ENCODE measurements at regions not wholly inside any gene's neighbourhood (a gene's known extent, or its start where the extent isn't known, plus 50 kb on each side); places are given as distances from the start of the nearest gene placed in this dataset.

- Mint-ChIP-seq H3K4me3 (no peak overlapping the region), H3K27ac (no peak overlapping the region), H3K27me3 (ENCODE audit: insufficient read depth, low read depth) (no peaks in the 10 kb centered on the region), H3K4me1 (no peaks in the 10 kb centered on the region), H3K36me3 (no peaks in the 10 kb centered on the region), H3K9me3 (no peaks in the 10 kb centered on the region)
- H3F3A ChIP-seq (ENCODE audit: low read depth) = no peaks in the 10 kb centered on the region
- no peaks in the 10 kb centered on the region for H3K9me3 ChIP-seq (ENCODE audit: low read depth)
- H3K36me3 ChIP-seq = no peaks in the 10 kb centered on the region
- no peak for DNase-seq (ENCODE audit: low spot score)
- no peaks in the 10 kb centered on the region for H3K27me3 ChIP-seq
- H3K4me3 ChIP-seq = no peak overlapping the region
- no peaks in the 10 kb centered on the region for H3K79me2 ChIP-seq (ENCODE audit: low read depth)
- H3K4me1 ChIP-seq = no peaks in the 10 kb centered on the region
- no peaks in the 10 kb centered on the region for H4K20me1 ChIP-seq (ENCODE audit: low read depth)
- peak overlapping the region; percentile 49 for H2AFZ ChIP-seq (replicated peaks)
- no peak overlapping the region for H3K9ac ChIP-seq
- no peak for TF ChIP-seq EZH2phosphoT487 (IDR thresholded peaks at IDR 0.05)
- no peak for TF ChIP-seq EZH2 (IDR thresholded peaks at IDR 0.05)
- TF ChIP-seq, protein P1, sequence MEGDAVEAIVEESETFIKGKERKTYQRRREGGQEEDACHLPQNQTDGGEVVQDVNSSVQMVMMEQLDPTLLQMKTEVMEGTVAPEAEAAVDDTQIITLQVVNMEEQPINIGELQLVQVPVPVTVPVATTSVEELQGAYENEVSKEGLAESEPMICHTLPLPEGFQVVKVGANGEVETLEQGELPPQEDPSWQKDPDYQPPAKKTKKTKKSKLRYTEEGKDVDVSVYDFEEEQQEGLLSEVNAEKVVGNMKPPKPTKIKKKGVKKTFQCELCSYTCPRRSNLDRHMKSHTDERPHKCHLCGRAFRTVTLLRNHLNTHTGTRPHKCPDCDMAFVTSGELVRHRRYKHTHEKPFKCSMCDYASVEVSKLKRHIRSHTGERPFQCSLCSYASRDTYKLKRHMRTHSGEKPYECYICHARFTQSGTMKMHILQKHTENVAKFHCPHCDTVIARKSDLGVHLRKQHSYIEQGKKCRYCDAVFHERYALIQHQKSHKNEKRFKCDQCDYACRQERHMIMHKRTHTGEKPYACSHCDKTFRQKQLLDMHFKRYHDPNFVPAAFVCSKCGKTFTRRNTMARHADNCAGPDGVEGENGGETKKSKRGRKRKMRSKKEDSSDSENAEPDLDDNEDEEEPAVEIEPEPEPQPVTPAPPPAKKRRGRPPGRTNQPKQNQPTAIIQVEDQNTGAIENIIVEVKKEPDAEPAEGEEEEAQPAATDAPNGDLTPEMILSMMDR (IDR thresholded peaks at IDR 0.05) = no peak
- no peak overlapping the region for H3K4me2 ChIP-seq
- H3K27ac ChIP-seq = no peak overlapping the region
These were observed 272.4 kb upstream of the MYO3A start for GRCh38 chr10:25661632-25662031.

GRCh38 chr10:25666276-25666675 lies 267.8 kb upstream of the MYO3A start:
- no peak overlapping the region for H3K27ac Mint-ChIP-seq
- no peaks in the 10 kb centered on the region for H3K36me3 ChIP-seq
- no peak overlapping the region for H3K9ac ChIP-seq
- H3K9me3 Mint-ChIP-seq = no peaks in the 10 kb centered on the region
- H3K4me1 ChIP-seq = no peaks in the 10 kb centered on the region
- H3K27me3 ChIP-seq = no peaks in the 10 kb centered on the region
- H3K79me2 ChIP-seq (ENCODE audit: low read depth) = no peaks in the 10 kb centered on the region
- no peak for TF ChIP-seq EZH2phosphoT487 (IDR thresholded peaks at IDR 0.05)
- no peak for TF ChIP-seq EZH2 (IDR thresholded peaks at IDR 0.05)
- TF ChIP-seq, protein P1 (IDR thresholded peaks at IDR 0.05) = no peak
- H3K27ac ChIP-seq = no peak overlapping the region
- H3K4me3 Mint-ChIP-seq = no peak overlapping the region
- H3F3A ChIP-seq (ENCODE audit: low read depth) = no peaks in the 10 kb centered on the region
- H3K4me1 Mint-ChIP-seq = no peaks in the 10 kb centered on the region
- H3K4me2 ChIP-seq = no peak overlapping the region
- H3K9me3 ChIP-seq (ENCODE audit: low read depth) = no peaks in the 10 kb centered on the region
- no peak overlapping the region for H2AFZ ChIP-seq (replicated peaks)
- no peaks in the 10 kb centered on the region for H3K27me3 Mint-ChIP-seq (ENCODE audit: insufficient read depth, low read depth)
- no peaks in the 10 kb centered on the region for H4K20me1 ChIP-seq (ENCODE audit: low read depth)
- no peak overlapping the region for H3K4me3 ChIP-seq
- DNase-seq (ENCODE audit: low spot score) = no peak
- no peaks in the 10 kb centered on the region for H3K36me3 Mint-ChIP-seq

DNA sequence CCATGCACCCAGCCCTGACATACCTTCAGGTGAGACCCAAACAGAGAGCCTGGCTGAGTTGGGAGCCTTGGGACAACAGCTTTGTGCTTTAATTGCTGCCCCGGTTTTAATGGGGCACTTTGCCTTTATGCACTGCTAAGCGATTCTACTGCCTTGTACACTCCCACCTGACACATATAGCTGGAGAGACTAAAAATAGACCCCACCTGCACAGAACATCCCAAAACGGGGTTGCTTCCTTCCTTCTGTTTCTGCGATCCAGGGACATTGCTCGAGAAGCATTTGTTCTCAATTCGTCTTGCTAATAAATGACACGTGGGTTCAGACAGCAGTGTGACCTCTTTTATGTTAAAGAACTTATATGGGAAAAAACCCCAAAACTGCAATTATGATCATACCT lies 258.8 kb upstream of the MYO3A start:
- DNase-seq (ENCODE audit: low spot score) = no peak
- H3K27ac ChIP-seq = no peak overlapping the region

More for the DNA sequence above, 258.8 kb upstream of the MYO3A start:
- Histone ChIP-seq H3K4me2 (no peak overlapping the region), H2AFZ (replicated peaks) (no peak overlapping the region), H3K9ac (no peak overlapping the region), H3K79me2 (ENCODE audit: low read depth) (no peaks in the 10 kb centered on the region), H3F3A (ENCODE audit: low read depth) (no peaks in the 10 kb centered on the region), H3K36me3 (no peaks in the 10 kb centered on the region), H4K20me1 (ENCODE audit: low read depth) (no peaks in the 10 kb centered on the region), H3K4me1 (no peaks in the 10 kb centered on the region), H3K27me3 (no peaks in the 10 kb centered on the region), H3K4me3 (no peak overlapping the region), H3K9me3 (ENCODE audit: low read depth) (no peaks in the 10 kb centered on the region)
- no peaks in the 10 kb centered on the region for H3K4me1 Mint-ChIP-seq
- H3K27me3 Mint-ChIP-seq (ENCODE audit: insufficient read depth, low read depth) = no peaks in the 10 kb centered on the region
- no peak overlapping the region for H3K27ac Mint-ChIP-seq
- H3K4me3 Mint-ChIP-seq = no peak overlapping the region
- H3K36me3 Mint-ChIP-seq = no peaks in the 10 kb centered on the region
- no peaks in the 10 kb centered on the region for H3K9me3 Mint-ChIP-seq
- TF ChIP-seq EZH2 (IDR thresholded peaks at IDR 0.05) (no peak), EZH2phosphoT487 (IDR thresholded peaks at IDR 0.05) (no peak)
- TF ChIP-seq, protein P1 (IDR thresholded peaks at IDR 0.05) = no peak

Data from neural progenitor cell (in vitro differentiated cells).